ENCODE measurements at regions not wholly inside any gene's neighbourhood (a gene's known extent, or its start where the extent isn't known, plus 50 kb on each side); places are given as distances from the start of the nearest gene placed in this dataset.
"Not testable (repeated sequence)": the region's sequence is repeated elsewhere in the genome, so short reads cannot be mapped to it uniquely, and the experiment has no call there.

- DNase-seq (ENCODE audit: low spot score): no peak
These were observed 319.3 kb upstream of the GRAMD2B start for GRCh38 chr5:126103868-126104267.

- no peak for DNase-seq (ENCODE audit: low spot score)
These were observed 318.9 kb upstream of the GRAMD2B start for GRCh38 chr5:126104341-126104740.

- no peak for DNase-seq (ENCODE audit: low spot score)
These were observed 318.3 kb upstream of the GRAMD2B start for GRCh38 chr5:126104951-126105350.

GRCh38 chr5:126106029-126106428 lies 317.2 kb upstream of the GRAMD2B start:
- peak; percentile 11 for DNase-seq (ENCODE audit: low spot score)

- DNase-seq (ENCODE audit: low spot score): no peak
These were observed 315.8 kb upstream of the GRAMD2B start for GRCh38 chr5:126107381-126107780.

GRCh38 chr5:126108470-126108869 lies 314.7 kb upstream of the GRAMD2B start:
- DNase-seq (ENCODE audit: low spot score): no peak

GRCh38 chr5:126115059-126115629 lies 308.1 kb upstream of the GRAMD2B start:
- no peak for DNase-seq (ENCODE audit: low spot score)

- no peak for DNase-seq (ENCODE audit: low spot score)
These were observed 306.2 kb upstream of the GRAMD2B start for GRCh38 chr5:126117044-126117443.

- DNase-seq (ENCODE audit: low spot score): no peak
These were observed 303.2 kb upstream of the GRAMD2B start for GRCh38 chr5:126119887-126120442.

GRCh38 chr5:126120939-126121338 lies 302.3 kb upstream of the GRAMD2B start:
- no peak for DNase-seq (ENCODE audit: low spot score)

- DNase-seq (ENCODE audit: low spot score): no peak
These were observed 300.3 kb upstream of the GRAMD2B start for GRCh38 chr5:126122942-126123341.

- DNase-seq (ENCODE audit: low spot score): peak; percentile 54
These were observed 298.4 kb upstream of the GRAMD2B start for GRCh38 chr5:126124706-126125345.

- no peak for DNase-seq (ENCODE audit: low spot score)
These were observed 297.8 kb upstream of the GRAMD2B start for GRCh38 chr5:126125407-126125806.

GRCh38 chr5:126126574-126126973 lies 296.6 kb upstream of the GRAMD2B start:
- DNase-seq (ENCODE audit: low spot score): no peak

GRCh38 chr5:126127371-126127770 lies 295.8 kb upstream of the GRAMD2B start:
- not testable (repeated sequence) for DNase-seq (ENCODE audit: low spot score)

- no peak for DNase-seq (ENCODE audit: low spot score)
These were observed 293.8 kb upstream of the GRAMD2B start for GRCh38 chr5:126129431-126129830.

GRCh38 chr5:126133424-126133823 lies 289.8 kb upstream of the GRAMD2B start:
- no peak for DNase-seq (ENCODE audit: low spot score)

GRCh38 chr5:126137891-126138280 lies 285.3 kb upstream of the GRAMD2B start:
- no peak for DNase-seq (ENCODE audit: low spot score)

- peak; percentile 47 for DNase-seq (ENCODE audit: low spot score)
These were observed 284.8 kb upstream of the GRAMD2B start for GRCh38 chr5:126138281-126138931.

- no peak for DNase-seq (ENCODE audit: low spot score)
These were observed 284.1 kb upstream of the GRAMD2B start for GRCh38 chr5:126139086-126139485.

GRCh38 chr5:126139773-126140172 lies 283.4 kb upstream of the GRAMD2B start:
- peak; percentile 40 for DNase-seq (ENCODE audit: low spot score)

- no peak for DNase-seq (ENCODE audit: low spot score)
These were observed 279.6 kb upstream of the GRAMD2B start for GRCh38 chr5:126143622-126144021.

- not testable (repeated sequence) for DNase-seq (ENCODE audit: low spot score)
These were observed 272.9 kb upstream of the GRAMD2B start for GRCh38 chr5:126150319-126150718.
